ENCODE measurements at regions not wholly inside any gene's neighbourhood (a gene's known extent, or its start where the extent isn't known, plus 50 kb on each side); places are given as distances from the start of the nearest gene placed in this dataset.
"Not testable (repeated sequence)": the region's sequence is repeated elsewhere in the genome, so short reads cannot be mapped to it uniquely, and the experiment has no call there.

GRCh38 chr13:66152596-66152995, 1077.5 kb downstream of the PCDH9 start:
- no peak for DNase-seq

- not testable (repeated sequence) for DNase-seq
These were observed 1085.8 kb downstream of the PCDH9 start for GRCh38 chr13:66144357-66144756.

GRCh38 chr13:66139701-66140100, 1090.4 kb downstream of the PCDH9 start:
- DNase-seq = no peak

GRCh38 chr13:66139250-66139649, 1090.9 kb downstream of the PCDH9 start:
- DNase-seq = no peak

- DNase-seq = no peak
These were observed 1091.8 kb downstream of the PCDH9 start for GRCh38 chr13:66138172-66138811.

- DNase-seq = no peak
These were observed 1092.8 kb downstream of the PCDH9 start for GRCh38 chr13:66137384-66137783.

GRCh38 chr13:66128692-66129269, 1101.4 kb downstream of the PCDH9 start:
- no peak for DNase-seq

GRCh38 chr13:66128201-66128600, 1101.9 kb downstream of the PCDH9 start:
- DNase-seq = no peak

GRCh38 chr13:66117563-66117962, 1112.6 kb downstream of the PCDH9 start:
- DNase-seq = no peak

GRCh38 chr13:66113882-66114526, 1116.1 kb downstream of the PCDH9 start:
- DNase-seq = no peak

GRCh38 chr13:66111628-66112027, 1118.5 kb downstream of the PCDH9 start:
- no peak for DNase-seq

GRCh38 chr13:66106246-66106645, 1123.9 kb downstream of the PCDH9 start:
- DNase-seq = no peak

- no peak for DNase-seq
These were observed 1127.3 kb downstream of the PCDH9 start for GRCh38 chr13:66102864-66103263.

GRCh38 chr13:66099825-66100224, 1130.3 kb downstream of the PCDH9 start:
- DNase-seq = no peak

- no peak for DNase-seq
These were observed 1131.1 kb downstream of the PCDH9 start for GRCh38 chr13:66098931-66099628.

- no peak for DNase-seq
These were observed 1140.4 kb downstream of the PCDH9 start for GRCh38 chr13:66089711-66090110.

- DNase-seq = no peak
These were observed 1142.8 kb downstream of the PCDH9 start for GRCh38 chr13:66087269-66087710.

- no peak for DNase-seq
These were observed 1152.9 kb downstream of the PCDH9 start for GRCh38 chr13:66077132-66077689.

GRCh38 chr13:66076417-66076816, 1153.7 kb downstream of the PCDH9 start:
- no peak for DNase-seq

- DNase-seq = no peak
These were observed 1156.0 kb downstream of the PCDH9 start for GRCh38 chr13:66074018-66074615.

GRCh38 chr13:66072097-66072496, 1158.0 kb downstream of the PCDH9 start:
- not testable (repeated sequence) for DNase-seq

GRCh38 chr13:66071608-66072007, 1158.5 kb downstream of the PCDH9 start:
- no peak for DNase-seq

GRCh38 chr13:66071029-66071428, 1159.1 kb downstream of the PCDH9 start:
- no peak for DNase-seq

All from T-helper 1 cell (primary cell).